ENCODE measurements at regions not wholly inside any gene's neighbourhood (a gene's known extent, or its start where the extent isn't known, plus 50 kb on each side); places are given as distances from the start of the nearest gene placed in this dataset.

DNA sequence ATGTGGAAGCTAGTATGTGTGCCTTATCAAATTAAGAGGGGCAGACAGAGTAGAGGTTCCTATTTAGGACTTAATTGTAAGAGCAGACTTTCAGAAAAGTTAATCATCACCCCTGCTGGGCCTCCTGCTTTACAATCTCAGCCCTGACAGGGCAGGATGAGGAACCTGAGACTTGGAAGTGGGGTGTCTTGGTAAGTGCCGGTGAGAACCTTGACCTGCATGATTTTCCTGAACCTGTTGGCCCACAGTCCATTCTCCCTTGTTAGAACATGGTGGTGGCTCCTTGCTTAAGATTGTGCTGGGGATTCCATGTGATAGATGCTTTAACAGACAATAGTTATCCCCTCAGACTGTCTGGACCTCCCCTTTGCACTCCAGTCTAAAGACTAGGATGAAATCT lies 141.7 kb upstream of the TMEM72 start:
- DNase-seq (ENCODE audit: extremely low read depth in 1 of 2, low read depth in 1 of 2): no peak

DNA sequence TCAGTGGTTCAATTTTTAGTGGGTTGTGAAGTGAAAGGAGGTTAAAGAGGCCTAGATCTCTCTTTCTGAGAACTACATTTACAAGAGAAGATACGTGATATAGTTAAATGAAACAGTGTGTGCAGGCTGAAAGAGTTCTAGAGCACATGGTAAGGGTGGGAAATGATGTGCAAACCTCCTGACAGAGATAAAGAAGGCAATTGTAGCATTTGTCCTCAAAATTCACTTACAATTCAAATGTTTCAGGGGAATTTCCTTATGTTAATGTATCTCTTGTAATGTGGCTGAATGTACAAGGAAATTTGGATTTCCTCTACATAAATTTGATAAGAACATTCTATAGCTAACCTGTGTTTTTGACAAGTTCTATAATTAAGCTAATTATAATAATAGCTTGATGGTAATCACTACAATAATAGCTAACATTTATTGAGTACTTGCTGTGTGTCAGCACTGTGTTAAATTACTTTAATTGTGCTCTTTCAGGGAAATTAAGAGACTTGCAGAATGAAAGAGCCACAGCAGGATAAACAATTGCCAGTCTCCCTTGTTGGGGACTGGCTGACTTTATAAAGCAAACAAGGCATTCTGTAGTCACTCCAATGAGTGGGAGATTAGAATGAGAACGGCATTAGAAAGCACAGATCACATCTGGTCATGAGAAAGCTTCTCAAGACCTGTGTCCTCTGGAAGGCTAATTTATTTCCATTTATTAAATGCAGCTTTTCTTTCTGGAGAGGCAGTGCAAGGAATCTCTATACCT lies 139.7 kb upstream of the TMEM72 start:
- no peak for DNase-seq (ENCODE audit: extremely low read depth in 1 of 2, low read depth in 1 of 2)

DNA sequence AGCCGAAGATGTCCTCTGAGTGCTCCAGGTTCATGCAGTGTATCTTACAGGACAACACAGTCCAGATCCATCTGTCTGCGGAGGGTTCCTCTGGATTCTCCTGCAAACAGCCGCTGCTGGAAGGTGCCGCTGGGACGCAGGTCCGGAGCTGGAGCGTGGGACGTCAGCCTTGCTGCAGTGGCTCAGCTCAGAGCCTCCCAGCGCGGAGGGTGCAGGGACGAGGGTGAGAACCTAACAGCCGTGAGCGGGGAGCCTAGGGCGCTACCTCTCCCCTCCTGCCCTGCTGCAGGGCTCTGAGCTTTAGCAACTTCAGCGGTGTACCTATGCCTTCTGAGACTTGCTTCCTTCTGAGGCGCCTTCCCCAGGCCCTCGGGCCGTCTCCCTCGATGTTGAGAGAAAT lies 137.6 kb upstream of the TMEM72 start:
- no peak for DNase-seq (ENCODE audit: extremely low read depth in 1 of 2, low read depth in 1 of 2)

DNA sequence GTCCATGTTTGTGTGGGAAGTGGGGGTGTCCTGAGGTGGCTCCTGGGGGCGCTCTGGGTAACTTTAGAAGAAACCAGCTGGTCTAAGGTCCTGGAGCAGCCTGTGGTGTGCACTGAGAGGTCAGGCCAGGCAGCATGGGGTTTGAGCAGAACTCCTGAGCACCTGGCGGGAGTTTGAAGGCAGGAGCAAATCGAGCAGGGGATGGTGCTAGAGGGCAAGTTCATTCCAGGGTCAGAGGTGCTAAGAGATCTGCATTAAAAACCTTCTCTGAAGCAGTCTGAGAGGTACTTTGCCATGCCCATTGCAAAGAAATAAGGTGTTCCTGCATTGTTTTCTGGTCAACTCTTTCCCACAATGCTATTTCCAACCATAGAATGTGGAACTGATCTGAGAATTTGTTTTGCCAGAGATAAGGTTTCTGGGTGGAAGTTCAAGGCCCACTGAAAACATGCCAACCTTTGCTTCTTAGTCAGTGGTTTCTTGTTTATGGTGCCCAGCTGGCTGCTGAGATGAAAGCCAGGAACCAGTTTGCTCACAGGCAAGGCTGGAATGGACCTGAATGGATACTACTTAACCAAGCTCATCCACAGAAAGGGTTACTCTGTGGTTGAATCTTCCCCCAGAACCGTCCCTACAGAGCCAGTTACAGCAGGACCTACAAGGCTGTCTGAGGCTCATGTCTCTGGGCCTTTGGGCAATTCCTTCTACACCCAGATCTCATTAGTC lies 136.3 kb upstream of the TMEM72 start:
- DNase-seq (ENCODE audit: extremely low read depth in 1 of 2, low read depth in 1 of 2): no peak

DNA sequence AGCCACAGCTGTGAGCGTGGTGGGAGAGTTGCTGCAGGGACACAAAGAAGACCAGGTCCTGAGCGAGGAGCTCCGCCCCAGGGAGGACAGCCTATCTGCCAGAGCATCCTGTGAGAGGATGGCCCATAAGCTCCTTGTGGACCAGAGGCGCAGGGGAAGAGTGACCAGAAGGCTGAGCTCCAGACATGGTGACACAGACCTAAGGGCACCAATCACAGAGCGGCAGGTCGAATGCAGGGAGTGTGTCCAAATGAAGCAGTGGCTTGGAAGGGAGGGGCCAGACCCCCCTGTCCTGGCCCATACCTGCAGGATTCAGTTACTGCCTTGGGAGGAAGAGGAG lies 135.8 kb upstream of the TMEM72 start:
- no peak for DNase-seq (ENCODE audit: extremely low read depth in 1 of 2, low read depth in 1 of 2)

DNA sequence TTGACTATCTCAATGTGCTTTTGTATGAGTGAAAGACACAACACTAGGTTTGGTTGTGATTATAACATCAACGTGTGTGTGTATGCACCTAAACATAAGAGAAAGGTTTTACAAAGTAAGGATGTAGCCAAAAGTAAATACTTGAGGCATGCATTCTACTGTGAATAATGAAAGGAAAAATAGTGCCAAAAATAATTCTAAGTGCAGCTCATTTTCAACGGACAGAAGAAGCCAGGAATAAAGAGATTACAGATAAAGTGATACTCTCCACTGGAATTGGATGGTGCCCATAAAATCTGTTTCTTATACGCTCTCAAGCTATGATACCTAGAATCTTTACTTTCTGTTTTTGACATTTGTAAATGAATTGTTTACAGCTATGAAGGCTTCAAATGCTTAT lies 135.0 kb upstream of the TMEM72 start:
- no peak for DNase-seq (ENCODE audit: extremely low read depth in 1 of 2, low read depth in 1 of 2)

DNA sequence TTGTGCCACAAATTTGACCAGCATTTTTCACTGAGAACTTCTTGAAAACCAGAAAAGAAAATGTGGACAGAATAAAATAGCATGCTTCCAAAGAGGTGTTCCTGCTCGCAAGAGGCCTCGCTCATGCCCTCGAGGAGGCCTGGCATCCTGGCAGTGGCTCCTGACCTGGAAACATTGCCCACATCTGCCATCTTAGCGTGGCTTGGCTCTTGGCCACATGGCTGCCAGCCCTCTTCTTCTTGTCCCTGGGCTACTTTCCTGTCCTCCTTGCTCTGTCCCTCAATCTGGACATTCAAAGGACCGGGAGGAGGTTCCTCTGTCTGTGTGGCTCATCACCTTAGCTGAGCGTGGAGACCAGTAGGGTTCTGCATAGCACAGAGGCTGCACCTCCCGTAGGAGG lies 131.6 kb upstream of the TMEM72 start:
- DNase-seq (ENCODE audit: extremely low read depth in 1 of 2, low read depth in 1 of 2): no peak

DNA sequence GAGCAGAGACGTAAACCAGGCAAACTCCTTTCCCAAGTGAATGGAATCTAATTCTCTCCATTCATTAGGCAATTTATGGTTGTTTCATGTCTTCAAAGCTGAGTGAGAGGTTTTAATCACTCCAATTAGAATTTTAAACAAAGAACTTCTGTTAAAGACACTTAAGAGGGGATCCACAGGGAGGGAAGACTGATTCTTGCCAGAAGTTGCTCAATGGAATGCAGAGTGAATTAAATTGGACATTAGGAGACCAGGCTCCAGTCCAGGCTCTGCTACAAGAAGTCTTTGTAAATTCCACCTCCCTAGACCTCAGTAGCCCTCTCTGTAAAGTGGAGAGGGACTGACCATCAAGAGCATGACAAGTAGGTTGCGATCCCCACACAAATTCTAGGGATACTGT lies 130.7 kb upstream of the TMEM72 start:
- no peak for DNase-seq (ENCODE audit: extremely low read depth in 1 of 2, low read depth in 1 of 2)

DNA sequence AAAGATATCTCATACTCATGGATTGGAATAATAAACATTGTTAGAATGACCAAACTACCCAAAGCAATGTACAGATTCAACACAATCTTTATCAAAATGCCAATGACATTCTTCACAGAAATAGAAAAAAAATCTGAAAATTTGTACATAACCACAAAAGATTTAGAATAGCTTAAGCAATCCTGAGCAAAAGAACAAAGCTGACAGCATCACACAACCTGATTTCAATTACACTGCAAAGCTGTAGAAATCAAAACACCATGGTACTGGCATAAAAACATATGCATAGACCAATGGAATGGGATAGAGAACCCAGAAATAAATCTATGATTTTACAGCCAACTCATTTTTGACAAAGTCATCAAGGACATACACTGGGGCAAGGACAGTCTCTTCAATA lies 130.0 kb upstream of the TMEM72 start:
- DNase-seq (ENCODE audit: extremely low read depth in 1 of 2, low read depth in 1 of 2): no peak

DNA sequence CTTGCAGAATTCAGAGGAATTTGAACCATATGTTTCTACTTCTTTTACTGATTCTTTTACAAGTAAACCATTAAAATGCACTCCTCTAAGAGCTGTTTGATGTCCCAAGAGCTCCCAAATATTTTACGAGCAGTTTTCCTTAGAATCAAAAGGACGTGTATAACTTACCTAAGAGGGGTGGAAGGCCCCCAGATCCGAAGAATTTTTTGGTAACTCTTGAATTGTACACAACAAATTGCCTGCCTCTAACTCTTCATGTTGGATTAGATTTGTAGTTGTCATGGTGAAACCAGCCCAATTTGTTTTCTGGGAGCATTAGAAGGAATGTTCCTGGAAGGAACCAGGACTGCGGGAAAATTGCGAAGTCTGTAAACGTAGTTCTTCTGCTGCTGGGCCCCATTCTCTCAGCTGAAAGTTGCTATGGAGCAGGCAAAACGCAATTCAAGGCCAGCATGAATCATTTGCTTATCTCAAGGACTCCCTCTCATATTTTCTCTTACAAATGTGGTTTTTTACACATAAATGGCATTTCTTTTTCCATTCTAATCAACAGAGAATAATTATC lies 124.8 kb upstream of the TMEM72 start:
- DNase-seq (ENCODE audit: extremely low read depth in 1 of 2, low read depth in 1 of 2): no peak

DNA sequence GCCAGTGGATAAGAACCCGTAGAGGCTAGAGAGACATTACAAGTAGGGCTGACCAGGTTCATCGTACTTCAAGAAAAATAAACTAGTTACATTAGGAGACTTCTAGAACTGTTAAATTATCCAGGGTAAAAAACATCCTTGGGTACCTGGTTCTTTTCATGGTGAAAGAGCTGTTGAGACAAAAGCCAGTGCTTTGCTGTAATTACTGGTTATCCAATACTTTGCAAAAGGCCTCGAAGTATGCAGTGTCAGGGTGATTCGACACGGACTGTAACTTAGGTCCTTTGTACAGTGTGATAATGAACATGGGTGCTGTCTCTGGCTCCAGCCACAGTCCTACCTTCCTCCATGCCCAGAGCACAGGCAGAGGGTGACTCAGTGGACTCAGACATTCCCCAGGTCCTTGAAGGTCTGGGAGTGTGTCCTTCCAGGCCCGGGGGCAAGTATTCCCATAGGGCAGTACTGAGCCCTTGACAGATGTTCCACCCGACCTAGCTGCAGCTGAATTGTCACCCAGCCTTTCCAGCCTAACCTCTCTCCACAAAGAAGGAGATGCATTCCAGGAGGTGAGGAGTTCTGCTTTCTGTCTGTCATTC lies 123.6 kb upstream of the TMEM72 start:
- DNase-seq (ENCODE audit: extremely low read depth in 1 of 2, low read depth in 1 of 2): no peak

DNA sequence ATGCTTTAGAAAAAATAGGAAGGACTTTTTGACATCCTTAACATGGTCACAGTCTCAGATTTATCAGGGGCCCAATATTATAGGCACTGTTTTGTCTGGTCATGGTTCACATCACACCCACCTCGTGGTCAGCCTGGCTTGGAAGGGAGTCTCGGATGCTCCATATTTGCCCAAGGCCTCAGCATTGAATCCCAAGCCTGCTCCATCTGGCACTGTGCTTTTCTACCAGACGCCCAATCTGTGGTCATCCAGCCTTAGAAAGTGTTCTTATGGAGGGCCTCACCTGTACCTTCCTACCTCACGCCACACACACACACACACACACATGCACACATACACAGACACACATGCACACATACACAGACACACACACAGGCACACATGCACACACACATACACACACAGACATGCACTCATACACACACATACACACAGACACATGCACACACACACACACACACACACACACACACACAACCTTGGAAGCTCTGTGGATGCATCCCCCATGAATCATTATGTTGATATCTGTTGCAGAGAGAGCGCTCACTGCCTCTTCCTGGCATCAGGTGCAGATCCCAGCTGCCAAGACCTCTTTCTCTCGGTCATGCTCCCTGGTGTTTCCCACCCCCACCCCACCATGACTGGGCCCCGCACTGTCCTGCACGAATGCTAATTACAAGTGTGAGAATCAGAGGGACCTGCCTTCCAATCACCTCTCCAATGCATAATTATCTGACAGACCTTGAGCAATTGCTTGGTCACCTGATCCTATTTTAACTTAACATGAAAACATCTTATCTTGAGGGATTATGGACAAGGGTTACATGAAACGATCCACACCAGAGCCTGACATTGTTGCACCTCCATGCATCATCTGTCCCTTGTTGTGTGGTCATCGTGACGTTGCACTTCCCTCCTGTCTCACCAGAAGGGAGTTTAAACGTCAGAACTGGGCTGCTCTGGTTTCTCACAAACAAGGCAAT lies 122.7 kb upstream of the TMEM72 start:
- no peak for DNase-seq (ENCODE audit: extremely low read depth in 1 of 2, low read depth in 1 of 2)

DNA sequence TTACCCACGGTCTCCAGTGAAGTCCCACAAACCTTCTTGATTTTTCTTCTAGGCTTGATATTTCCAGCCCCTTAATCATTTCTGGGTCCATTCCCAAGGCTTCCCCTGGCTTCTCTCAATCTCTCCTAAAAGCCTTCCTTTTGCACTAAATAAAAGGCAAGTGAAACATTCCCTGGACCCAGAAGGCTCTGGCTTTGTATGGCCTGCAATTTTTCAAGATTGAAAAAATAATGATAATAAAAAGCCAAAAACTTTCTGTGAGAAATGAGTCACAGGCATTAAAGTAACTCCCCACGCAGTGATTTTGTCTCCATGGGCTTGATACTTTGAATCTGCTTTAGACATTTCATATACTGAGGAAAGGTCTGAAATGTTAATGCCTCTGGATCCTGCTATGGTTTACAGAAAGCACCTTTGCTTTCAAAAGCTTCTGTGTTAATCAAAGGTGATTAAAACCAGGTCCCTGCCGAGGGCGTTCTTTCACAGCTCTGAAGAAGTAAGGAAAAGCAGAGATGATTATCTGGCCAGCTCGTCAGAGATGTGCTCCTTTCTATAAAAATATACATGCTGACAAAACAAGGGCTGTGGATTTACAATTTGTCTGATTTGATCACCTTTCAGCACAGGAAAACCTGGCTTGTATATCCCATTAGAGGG lies 118.9 kb upstream of the TMEM72 start:
- DNase-seq (ENCODE audit: extremely low read depth in 1 of 2, low read depth in 1 of 2): no peak

DNA sequence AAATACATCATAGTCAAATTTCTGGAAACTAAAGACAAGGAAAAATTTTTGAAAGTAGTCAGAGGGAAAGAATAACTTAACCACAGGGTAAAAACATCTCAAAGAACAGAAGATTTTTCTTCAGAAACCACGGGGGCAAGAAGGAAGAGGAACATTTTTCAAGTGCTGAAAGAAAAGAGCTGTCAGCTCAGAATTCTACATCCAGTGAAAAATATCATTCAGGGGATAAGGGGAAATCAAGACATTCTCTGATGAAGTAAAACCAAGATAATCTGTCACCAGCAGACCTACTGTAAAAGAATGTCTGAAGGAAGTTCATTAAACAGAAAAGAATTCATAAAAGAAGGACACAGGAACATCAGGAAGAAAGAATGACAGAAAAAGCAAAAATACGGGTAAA lies 111.2 kb upstream of the TMEM72 start:
- no peak for DNase-seq (ENCODE audit: extremely low read depth in 1 of 2, low read depth in 1 of 2)

DNA sequence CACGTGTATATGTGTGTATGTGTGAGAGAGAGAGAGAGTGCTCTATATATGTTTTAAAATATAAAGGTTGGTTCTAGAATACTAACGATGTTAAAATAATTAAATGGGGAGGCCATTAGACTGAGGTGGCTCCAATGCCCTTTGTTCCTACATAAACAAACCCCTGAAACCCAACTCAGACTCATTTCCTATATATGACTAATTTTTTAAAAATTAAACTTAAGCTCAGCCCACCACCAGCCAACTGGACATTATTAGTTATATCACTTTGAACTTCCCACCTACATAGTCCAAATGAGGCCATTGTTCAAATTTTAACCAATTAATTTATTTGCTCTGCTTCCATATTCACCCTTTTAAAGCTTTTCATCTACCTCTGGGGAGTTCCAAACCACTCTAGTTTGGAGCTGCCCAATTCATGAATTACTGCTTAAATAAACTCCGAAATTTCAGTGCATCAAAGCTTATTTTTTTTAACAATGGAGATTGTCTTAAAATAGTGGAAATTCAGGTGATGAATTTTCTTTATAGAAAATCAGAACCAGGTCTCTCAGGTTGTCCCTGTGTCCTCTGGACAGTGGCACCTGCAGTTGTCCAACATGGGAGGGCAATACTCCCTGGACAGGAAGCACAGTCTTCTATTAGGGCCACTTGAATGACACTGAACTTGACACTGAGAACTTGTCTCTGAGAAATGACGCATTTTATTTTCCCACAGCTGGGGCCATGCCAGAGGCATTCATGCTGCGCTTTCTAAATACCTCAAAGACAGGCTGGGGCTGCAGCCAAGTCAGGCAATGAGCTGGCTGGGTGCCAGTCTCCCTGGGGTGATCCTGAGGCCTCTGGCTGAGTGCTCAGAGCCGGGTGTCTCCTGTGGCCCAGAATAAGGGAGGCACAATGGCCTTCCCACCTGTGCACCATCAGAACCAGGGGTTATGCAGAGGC lies 109.5 kb upstream of the TMEM72 start:
- no peak for DNase-seq (ENCODE audit: extremely low read depth in 1 of 2, low read depth in 1 of 2)

DNA sequence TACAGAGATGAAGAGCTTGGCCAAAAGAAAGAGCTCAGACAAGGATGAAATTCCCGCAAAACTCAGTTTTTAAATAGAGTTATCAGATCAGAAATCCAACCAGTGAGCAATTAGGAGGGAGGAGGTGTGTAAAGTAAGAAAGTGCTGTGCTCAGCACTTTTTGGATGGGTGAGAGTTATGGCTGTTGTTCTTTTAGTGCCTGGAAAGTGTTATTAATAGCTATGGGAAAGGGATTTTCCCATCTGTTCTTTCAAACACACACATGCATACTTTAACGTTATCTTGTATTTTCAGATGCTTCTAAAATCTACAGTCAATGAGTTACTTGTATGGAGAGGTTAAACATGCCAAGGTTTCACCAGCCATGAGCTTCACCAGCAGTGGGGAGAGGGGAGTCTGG lies 107.3 kb upstream of the TMEM72 start:
- no peak for DNase-seq (ENCODE audit: extremely low read depth in 1 of 2, low read depth in 1 of 2)

DNA sequence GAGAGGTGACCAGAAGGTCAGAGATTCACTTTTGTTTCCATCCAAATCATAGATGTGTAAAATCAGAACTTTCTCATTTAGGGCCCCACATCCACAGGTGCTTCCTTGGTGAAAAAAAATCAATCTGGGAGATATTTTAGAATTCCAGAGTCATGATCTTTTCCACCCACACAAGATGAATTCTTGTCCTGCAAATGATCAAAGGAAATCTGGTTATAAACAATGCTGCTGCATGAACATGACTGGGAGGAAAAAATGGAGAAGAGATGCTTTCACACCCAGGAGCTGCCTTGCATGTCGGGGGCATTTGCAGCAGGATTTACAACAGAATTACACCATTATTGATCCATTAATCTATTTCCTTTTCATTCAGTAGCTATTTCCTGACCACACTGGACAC lies 106.5 kb upstream of the TMEM72 start:
- no peak for DNase-seq (ENCODE audit: extremely low read depth in 1 of 2, low read depth in 1 of 2)

DNA sequence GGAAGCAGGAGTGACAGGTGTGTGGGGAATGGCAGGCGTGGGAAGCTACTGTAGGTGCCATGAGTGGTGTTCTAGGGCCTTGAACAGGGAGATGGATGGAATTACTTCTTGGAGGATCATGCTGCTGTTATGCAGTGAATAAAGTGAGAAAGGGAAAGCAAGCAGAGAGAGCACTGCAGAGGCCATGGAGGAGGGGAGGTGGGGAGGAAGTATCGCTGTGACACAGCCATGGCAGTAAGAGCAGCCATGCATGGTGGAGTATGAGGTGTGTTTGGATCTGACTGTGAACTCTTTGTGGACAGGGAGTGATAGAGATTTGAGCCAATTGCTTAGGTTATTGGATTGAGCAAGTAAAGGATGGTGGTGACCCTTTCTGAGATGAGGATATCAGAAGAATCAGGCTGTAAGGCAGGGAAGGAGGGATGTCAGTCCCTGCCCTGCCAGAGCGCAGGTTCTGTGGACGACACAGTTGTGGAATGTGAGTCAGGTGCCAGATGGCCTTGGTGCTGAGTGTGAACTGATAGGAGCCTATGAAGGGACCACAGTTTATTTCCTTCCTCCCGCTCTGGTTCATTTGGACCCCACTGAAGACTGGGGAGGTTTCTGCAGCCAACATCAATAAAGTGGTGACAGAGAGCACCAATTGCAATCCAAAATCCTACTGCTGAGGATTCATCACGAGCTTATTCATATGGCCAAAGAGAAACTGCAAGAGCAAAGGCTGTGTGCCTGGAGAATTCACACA lies 105.5 kb upstream of the TMEM72 start:
- no peak for DNase-seq (ENCODE audit: extremely low read depth in 1 of 2, low read depth in 1 of 2)

DNA sequence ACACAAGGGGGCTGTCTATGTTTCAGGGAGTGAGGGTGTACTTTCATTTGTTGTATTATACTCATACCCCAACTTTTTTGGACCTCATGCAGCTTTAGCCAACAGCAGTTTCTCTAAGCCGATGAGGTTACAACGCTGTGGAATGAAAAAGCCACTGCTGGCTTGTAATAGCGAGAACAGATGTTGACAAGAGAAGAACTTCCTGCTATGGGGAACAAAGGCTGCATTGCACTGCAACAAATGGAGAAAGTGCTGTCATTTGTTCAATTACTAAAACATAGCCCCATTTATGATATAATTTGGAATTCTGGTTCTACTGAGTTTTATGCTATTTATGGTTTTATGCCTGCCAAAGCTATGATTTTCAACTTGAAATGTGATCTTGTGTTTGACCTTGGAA lies 104.2 kb upstream of the TMEM72 start:
- DNase-seq (ENCODE audit: extremely low read depth in 1 of 2, low read depth in 1 of 2): no peak

Measured in stimulated activated CD8-positive, alpha-beta memory T cell treated with anti-CD3 and anti-CD28 coated beads, Interleukin-7, amount 100 ng/mL, for 48 hours (primary cell).